ENCODE measurements at regions not wholly inside any gene's neighbourhood (a gene's known extent, or its start where the extent isn't known, plus 50 kb on each side); places are given as distances from the start of the nearest gene placed in this dataset.

- TF ChIP-seq CTCF (IDR thresholded peaks at IDR 0.05; ENCODE audit: low read depth, low read length, poor library complexity, severe bottlenecking) (no peak), EZH2phosphoT487 (IDR thresholded peaks at IDR 0.05; ENCODE audit: borderline replicate concordance, low read length) (no peak)
These were observed 320.5 kb downstream of the DHX35 start for GRCh38 chr20:39282619-39283092.

Data from DOHH2 (cell line).